CD4-positive, alpha-beta T cell treated with Interleukin-10 for 1 hour (primary cell): ENCODE measurements at regions not wholly inside any gene's neighbourhood (a gene's known extent, or its start where the extent isn't known, plus 50 kb on each side); places are given as distances from the start of the nearest gene placed in this dataset.

Experiments used
- DNase-seq: peaks from one replicate; pipeline ENCODE4 v3.0.0-alpha.2; 2020

DNA sequence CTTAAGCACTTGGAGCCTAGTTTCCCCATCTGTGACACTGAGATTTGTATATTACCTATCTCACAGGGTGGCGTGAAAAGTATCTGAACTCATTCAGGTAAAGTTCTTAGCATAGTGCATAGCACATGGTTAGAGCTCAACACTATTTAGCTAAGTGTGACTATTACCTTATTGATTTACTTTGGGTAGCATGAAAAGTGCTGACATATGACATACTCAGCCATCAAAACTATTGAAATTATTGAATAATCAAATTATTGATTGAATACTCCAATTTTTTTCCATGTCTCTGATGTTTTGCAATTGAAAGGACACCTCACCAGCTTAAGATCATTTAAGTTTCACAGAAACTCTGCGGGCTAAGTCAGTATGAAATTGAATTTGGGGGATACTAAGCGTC is 715.0 kb downstream of the EFNB2 start:
- no peak for DNase-seq

DNA sequence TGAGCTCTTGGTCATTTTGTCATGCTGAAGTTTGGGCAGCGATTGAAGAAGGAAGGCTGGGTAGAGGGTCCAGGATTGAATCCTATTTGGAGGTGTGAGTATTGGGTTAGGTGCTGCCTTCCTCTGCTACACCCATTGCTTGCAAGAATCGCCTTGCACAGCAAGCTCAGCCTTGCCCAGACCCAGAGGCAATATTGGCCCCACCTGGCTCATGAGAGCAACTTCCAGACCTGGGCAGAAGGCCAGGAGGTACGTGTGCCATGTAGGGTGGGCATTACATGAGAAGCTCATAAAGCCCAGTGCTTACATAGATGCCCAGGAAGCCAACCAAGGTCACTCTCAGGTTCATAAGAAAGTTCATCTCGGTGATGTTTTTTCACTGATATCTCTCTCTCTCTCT is 718.0 kb downstream of the EFNB2 start:
- no peak for DNase-seq

DNA sequence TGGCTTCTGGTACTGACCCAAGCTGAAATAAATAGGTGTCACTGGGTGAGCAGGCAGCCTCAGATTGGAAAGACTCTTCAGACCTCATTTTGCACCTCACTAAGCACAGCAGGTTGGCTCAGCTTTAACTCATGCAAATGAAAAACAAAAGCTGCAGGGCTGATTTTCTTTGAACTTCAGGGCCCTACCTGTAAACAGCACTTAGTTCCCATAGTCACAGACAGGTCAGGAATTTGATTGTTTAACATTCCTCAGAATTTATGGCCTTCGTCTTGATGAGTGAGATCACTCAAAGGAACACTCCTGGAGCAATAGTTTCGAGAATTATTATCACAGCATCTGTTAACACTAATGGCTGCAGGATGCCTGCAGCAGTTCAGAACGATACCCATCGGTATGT is 718.5 kb downstream of the EFNB2 start:
- no peak for DNase-seq

DNA sequence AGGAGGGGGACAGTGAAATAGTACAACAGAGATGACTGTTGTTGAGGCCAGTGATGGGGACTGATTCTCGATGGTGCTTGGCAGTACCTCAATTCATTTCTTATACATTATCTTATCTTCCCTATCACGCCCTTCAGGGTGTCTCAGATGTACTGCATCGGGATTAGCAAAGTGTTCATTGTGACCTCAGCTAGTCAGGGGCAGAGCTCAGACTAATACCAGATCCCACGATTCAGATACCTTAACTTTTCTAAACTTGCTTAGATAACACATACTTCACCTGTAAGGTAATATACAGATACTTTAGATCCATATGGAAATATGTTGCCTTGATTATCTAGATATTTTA is 720.6 kb downstream of the EFNB2 start:
- no peak for DNase-seq

DNA sequence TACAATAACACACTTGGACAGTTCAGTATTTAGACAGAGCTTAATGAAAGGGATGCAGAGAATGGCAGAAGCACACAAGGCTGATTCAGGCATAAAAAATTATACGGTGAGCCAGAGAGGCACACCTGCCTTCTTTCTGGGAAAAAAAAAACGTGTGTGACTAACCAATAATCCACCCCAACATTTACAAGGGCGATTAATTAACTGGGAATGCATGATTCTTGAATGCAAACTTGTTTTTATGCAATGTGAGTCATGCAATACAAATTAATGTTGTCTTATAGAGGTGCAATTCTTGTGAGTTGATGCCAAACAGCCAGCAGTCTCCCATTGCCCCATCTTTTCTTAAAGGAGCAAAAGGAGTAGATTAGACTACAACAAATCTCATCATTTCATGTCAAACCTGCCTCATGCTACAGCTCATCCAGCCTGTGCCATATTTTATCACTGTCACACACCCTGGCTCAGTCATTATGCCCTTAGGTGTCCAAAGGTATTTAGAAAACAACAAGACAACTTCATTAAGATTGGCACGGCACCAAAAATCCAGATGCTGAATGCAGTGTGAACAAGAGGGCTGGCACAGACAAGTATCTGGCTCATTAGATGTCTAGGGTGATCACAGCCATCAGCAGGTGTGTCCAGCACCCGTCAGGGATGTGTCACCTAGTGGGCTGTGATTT is 721.1 kb downstream of the EFNB2 start:
- DNase-seq: no peak

DNA sequence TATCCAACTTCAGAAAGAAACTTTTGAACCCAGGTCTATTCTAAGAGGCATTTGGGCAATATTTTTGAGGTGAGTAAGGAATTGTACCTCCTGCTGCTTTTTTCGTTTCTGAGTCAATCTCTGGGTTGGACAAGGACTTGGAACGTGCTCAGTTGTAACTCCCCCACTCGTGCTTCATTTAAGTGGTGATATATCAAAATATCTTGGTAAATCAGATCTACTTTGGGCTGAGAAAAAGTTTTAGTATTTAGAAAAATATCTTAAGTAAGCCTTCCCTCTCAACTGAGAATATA is 728.9 kb downstream of the EFNB2 start:
- no peak for DNase-seq

DNA sequence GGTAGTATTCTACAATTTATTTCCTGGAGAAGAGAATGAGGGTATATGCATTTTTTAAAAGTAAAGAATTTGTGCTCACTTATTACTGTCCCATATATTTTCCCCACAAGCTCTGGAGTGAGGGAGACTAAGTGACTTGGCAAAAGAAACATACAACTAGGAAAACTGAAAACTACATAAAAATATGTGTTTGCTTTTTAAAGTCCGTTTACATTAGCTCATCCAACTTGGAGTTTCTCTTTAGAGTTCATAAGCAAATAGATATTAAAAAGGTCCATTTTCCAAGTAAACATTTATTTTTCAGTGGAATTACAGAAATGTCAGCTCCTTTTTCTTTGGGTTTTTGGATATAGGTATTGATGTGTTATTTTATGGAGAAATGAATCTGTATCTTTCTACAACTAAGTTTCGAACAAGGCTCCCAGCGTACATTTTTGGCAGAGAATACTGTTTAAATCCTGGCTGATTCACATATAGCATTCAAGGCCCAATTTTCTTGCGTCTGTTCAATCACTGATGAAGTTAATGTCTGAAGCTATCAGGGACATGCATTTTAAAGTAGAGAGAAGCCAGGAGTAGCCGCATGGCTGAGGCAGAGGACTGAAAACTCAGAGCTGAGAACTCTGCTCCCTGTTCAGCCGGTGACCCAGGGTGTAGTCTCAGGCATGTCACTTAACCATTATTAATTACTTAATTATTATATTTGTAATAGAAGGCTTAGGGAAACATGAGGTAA is 729.4 kb downstream of the EFNB2 start:
- DNase-seq: no peak

DNA sequence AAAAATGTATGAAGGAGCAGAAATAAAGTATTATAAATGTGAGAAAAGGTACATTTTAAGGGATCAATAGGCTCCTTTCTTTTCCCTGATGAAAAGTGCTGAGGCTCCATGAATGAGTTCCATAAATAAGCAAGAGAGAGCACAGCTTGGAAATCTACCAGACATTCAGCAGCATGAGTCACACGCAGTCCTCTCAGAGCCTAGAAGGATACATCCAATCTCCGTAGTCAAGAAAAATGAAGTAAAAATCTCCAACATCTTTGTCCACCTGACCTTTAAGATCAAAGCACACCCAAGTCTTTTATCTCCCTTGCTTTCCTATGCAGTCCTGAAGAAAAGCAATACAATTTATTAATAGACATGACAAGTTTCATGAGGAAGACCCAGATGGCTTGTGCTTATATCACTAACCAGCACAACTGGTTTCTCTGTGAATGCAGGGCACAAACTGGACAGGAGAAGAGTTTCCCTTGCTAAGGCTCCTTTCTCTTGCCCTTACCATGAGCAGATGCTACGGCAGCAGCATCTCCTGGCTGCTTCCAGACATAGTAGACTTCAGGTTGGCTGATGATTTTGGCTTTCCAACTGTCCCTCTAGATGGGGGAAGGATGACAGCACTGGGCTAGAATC is 730.8 kb downstream of the EFNB2 start:
- DNase-seq: no peak

DNA sequence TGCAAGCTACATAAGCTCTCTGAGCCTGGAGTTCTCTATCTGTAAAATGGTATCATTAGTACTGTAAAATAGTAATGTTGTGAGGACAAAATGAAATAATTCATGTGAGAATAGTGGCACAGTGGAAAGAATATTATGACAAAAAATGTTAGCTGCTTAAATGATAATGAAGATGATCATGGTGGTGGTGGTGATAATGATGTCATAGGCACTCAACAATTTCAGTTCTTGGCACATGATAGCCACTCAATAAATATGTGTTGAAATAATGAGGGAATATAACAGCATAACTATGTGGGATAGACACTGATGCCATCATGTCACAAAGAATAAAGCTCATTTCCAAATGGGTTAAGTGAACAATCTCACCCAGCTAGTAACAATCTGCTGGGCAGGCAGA is 736.3 kb downstream of the EFNB2 start:
- DNase-seq: no peak

DNA sequence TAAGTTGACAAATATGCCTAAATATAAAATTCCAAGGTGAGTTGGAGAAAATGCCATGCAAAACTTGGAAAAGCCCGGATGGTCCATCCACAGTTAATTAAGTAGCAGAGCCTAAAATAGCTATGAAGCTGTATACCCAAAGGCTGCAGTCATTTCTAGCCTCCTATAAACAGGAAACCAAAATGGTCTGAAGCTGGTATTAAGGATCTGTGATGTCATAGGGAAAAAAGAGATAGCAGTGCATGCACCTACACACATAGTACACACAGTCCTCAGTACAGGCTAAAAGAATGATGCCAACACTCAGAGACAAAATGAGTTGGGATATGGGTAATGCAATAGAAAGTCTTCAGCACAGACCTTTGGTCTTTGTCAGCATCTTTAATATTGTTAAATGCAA is 736.9 kb downstream of the EFNB2 start:
- DNase-seq: no peak

DNA sequence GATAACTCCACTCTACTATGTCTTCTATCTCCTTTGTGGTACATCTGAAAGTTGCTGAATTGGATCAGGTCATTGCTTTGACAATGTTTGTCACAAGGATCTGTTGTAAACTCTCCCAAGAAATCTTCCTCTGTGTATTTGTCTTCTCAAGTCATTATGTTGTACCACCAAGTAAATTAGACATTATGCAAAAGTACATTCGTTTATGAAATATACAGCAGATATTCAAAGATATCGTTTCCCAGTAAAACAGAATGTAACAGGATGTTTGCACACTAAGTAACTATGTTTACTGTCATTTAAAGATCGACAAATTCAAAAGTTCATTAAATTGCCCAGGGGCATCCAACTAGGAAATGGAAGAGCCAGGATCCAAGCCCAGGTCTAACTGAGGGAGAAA is 739.4 kb downstream of the EFNB2 start:
- no peak for DNase-seq

DNA sequence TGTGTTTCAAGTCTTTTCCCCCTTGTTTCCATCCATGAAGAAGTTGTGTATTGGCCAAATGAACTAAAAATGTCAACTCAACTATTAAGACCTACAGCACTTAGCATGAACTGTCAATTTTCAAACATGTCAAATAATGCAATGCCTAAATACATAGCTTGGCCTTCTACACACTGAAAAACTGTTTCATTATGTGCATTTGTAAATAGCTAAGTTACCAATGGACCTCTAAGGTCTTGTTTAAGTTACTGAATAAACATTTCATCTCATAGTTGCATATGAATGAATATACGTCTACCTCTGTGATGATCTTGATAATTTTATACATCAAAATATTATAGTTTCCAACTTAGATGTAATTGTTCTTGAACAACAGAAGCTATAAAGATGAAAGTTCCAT is 744.5 kb downstream of the EFNB2 start:
- no peak for DNase-seq

DNA sequence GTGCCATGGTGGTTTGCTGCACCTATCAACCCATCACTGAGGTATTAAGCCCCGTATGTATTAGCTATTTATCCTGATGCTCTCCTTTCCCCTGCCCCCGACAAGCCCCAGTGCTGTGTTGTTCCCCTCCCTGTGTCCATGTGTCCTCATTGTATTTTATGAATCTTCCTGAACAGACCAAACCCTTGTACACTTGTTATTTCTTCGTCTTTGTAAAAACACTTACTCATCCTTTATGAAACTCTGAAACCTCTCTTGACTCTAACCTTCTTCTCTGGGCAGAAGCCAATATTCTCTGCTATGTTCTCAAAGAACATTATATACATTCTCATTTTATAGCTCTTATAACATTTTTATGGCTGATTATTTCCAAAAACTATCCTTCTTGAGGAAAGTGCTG is 746.9 kb downstream of the EFNB2 start:
- no peak for DNase-seq

DNA sequence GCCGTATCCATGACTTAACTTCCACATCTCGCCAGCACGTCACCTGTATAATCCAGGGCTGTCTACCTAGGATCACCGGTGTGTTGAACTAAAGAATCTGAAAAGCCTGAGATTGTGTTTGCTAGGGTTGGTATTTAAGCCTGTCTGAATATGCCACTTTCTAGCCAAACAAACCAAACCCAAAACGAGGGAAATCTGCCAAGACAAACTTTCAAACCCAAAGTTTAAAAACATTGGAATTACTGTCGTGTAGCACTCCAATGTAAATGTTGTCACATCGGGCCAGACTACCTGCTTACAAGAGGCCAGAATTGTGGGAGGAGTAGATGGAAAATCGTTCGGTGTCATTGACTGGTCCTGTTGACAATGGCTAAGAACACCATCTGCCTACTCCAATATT is 747.8 kb downstream of the EFNB2 start:
- no peak for DNase-seq

DNA sequence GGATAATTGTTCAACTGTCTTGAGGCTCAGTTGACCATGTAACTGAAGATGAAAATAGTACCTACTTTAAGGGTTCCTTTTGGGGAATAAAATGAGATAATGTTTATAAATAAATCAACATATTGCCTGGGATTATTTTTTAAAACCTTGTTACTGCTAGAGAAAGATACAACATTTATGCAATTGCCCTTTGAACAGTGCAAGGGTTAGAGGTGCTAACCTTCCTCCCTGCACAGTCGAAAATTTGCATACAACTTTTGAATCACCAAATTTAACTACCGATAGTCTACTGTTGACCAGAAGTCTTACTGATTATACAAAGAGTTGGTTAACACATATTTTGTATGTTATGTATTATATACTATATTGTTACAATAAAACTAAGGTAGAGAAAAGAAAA is 750.0 kb downstream of the EFNB2 start:
- DNase-seq: no peak

DNA sequence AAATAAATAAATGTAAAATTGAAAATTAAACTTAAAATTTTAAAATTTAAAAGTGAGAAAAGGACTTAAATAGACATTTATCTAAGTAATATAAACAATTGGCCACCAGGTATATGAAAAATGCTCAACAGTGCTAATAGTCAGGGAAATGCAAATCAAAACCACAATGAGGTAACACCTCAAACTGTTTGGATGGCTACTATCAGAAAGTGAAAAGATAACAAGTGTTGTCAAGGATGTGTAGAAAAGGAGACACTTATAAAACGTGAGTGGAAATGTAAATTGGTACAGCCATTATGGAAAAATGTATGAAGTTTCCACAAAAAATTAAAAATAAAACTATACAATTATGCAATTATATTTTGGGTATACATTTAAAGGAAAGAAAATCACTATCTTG is 752.2 kb downstream of the EFNB2 start:
- DNase-seq: no peak

DNA sequence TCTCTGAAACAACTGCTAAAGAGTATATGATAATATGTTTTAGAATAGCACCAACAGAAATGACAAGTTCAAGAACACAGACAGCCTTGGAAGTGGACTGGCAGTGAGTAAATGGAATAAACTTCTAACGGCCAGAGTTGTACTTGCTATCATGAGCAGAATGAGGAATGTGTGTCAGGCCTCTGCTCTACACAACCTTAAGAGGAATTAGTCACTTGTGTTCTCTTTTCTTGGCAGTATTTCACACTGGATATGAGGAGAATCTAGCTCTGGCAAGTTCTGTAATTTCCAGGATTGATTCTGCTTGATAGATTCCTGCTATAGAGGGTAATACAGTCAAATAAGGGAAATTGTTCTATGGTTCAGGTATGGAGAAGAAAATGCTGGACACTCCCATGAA is 757.3 kb downstream of the EFNB2 start:
- no peak for DNase-seq

DNA sequence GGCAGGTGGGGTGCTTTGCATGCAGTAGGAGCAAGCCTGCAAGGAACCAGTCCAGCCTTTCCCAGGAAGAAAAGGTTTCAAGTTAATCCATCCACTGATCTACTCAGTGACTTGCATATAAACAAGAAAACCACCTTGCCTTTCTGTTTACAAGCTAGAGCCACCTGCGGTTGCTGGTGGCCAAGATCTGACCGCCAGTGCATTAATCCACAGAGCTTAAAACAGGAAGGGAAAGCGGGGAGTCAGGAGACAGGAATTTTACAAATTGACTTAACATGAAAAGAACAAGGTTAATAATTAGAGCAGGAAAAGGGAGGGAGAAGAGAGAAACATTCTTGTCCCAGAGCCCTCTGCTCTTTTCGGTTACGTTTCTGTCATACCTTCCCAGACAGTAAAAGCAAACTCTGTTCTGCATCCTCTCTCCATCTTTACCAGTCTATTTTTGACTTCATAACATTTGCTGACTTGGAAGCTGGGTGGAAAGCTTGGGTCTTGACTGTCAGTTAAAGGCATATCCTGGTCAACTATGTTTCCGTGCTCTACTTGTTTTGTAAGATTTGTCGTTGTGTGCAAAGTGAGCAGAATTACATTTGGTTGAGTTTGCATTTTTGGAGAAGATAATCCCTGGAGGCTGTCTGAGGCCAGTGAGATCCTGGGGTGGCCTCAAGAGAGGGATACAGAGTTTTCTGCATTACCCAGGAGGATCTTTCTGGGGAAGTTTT is 760.6 kb downstream of the EFNB2 start:
- DNase-seq: no peak

DNA sequence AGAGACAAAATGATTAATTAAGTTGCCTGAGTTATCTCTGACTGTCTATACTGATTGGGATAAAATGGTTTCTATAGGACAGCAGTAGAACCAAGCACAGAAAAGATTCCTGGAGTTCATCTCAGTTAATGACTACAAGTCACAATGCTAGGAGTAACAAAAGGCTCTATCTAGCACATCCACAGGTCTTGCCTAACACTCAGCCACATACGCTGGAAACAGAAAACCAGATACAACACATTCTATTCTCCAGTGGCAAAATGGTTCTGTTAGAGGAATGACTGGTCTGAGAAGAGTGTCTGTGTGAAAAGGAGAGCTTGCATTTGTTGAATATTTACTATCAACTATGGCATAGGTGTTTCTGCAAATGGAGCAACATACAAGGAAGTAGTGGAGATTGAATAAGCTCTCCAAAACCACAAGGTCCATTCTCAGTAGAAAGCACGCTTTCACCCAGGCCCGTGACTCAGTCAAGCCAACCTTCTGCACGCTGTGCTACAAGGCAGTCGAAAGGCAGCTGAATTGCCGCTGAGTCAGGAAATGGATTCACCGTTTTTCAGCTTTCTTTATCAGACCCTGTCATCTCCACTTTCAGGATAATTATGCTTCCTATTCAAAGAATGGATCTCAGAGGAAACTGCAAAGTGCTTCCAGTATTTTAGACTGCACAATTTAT is 761.5 kb downstream of the EFNB2 start:
- DNase-seq: no peak

DNA sequence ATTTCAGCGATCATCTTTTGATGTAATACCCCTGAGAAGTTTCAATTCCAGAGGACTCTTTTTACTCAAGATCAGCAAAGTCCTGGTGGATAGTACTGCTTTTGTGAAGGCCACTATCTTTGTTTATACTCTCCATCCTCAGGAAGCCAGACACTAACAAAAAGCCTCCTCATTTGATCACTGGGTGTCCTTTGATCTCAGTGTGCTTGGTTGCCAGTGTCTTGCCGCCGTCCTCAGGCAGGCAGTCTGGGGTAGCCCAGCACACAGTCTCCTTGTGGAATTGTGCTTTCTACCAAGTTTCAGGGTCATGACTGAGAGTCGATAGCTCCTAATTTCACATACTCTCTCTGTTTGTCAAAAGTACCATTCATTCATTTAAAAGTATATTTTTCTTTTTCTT is 762.2 kb downstream of the EFNB2 start:
- DNase-seq: no peak

DNA sequence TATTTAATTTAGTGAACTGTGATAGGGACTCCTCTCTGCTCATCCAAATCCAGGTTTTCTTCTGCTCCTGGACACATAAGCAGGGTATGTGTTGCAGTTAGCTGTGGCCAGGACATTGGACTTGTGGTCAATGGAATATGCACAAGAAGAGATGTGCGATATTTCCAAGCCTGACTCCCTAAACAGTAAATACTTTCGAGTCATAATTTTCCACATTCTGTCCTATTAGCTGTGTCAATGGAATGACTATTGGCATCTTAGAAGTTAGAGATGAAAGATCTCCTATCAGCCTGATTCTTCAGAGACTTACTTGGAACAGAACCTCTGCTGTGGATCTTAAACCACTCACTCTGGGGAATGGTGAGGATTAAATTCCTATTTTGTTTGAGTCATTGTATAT is 771.0 kb downstream of the EFNB2 start:
- DNase-seq: no peak

DNA sequence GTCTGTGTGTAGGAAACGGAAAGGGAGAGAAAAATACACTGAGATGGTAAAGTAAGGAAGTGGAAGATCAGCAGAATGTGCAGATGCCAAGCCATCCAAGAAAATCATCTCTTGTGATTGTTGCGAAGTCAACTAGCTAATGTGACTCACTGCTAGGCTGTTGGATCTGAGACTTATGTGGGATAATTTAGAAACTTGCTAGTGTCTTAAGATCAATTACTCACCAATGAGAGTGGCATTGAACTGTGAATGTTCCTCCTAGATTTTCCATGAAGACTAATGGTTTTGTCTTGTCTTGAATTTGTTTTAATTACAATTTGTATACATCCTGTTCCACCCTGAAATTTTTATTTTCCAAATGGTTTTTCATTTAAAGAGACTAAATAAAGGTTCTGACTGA is 771.6 kb downstream of the EFNB2 start:
- DNase-seq: no peak

DNA sequence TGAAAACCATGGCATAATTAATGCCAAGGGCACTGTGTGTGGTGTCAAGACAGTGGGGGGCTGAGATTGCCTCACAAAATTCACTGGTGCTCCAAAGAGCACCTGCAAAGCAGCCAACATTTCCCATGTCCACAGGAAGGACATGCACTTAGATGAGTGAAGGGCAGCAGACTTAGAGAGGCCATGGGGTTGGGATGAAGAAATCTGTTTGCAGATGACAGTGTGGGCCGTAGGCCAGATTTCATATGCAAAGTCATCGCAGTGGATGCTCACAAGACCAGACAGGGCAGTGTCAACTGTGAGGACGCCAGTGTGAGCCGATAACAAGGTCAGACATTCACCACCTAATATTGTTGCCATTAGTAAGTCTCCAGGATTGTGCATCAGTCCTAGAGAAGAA is 773.4 kb downstream of the EFNB2 start:
- DNase-seq: no peak
